ENCODE measurements at regions not wholly inside any gene's neighbourhood (a gene's known extent, or its start where the extent isn't known, plus 50 kb on each side); places are given as distances from the start of the nearest gene placed in this dataset.
A peak's percentile ranks its signal among the peaks of the same experiment; 100 is the strongest.

GRCh38 chr12:91804533-91804932 lies 341.1 kb downstream of the BTG1 start:
- DNase-seq (ENCODE audit: low read depth in 2 of 2): no peak

GRCh38 chr12:91801048-91801447 lies 344.6 kb downstream of the BTG1 start:
- DNase-seq (ENCODE audit: low read depth in 2 of 2): no peak

GRCh38 chr12:91793676-91794075 lies 352.0 kb downstream of the BTG1 start:
- no peak for DNase-seq (ENCODE audit: low read depth in 2 of 2)

- no peak for DNase-seq (ENCODE audit: low read depth in 2 of 2)
Measured at GRCh38 chr12:91792597-91792996, 353.0 kb downstream of the BTG1 start.

GRCh38 chr12:91786499-91787272 lies 359.0 kb downstream of the BTG1 start:
- DNase-seq (ENCODE audit: low read depth in 2 of 2): no peak

- DNase-seq (ENCODE audit: low read depth in 2 of 2): no peak
Measured at GRCh38 chr12:91785655-91786498, 359.8 kb downstream of the BTG1 start.

- peak; percentile 12 for DNase-seq (ENCODE audit: low read depth in 2 of 2)
Measured at GRCh38 chr12:91781114-91781513, 364.5 kb downstream of the BTG1 start.

- peak; percentile 13 to 22 for DNase-seq (ENCODE audit: low read depth in 2 of 2)
Measured at GRCh38 chr12:91778938-91779400, 366.7 kb downstream of the BTG1 start.

GRCh38 chr12:91778091-91778832 lies 367.4 kb downstream of the BTG1 start:
- DNase-seq (ENCODE audit: low read depth in 2 of 2): no peak

- DNase-seq (ENCODE audit: low read depth in 2 of 2): no peak
Measured at GRCh38 chr12:91777268-91777992, 368.2 kb downstream of the BTG1 start.

- DNase-seq (ENCODE audit: low read depth in 2 of 2): peak; percentile 8 to 9
Measured at GRCh38 chr12:91774434-91774921, 371.2 kb downstream of the BTG1 start.

GRCh38 chr12:91773749-91774429 lies 371.8 kb downstream of the BTG1 start:
- DNase-seq (ENCODE audit: low read depth in 2 of 2): no peak

GRCh38 chr12:91772411-91772810 lies 373.2 kb downstream of the BTG1 start:
- no peak for DNase-seq (ENCODE audit: low read depth in 2 of 2)

GRCh38 chr12:91769736-91770135 lies 375.9 kb downstream of the BTG1 start:
- no peak for DNase-seq (ENCODE audit: low read depth in 2 of 2)

- DNase-seq (ENCODE audit: low read depth in 2 of 2): no peak
Measured at GRCh38 chr12:91767237-91767636, 378.4 kb downstream of the BTG1 start.

- DNase-seq (ENCODE audit: low read depth in 2 of 2): no peak
Measured at GRCh38 chr12:91766454-91766853, 379.2 kb downstream of the BTG1 start.

GRCh38 chr12:91763654-91764370 lies 381.8 kb downstream of the BTG1 start:
- DNase-seq (ENCODE audit: low read depth in 2 of 2): no peak

- no peak for DNase-seq (ENCODE audit: low read depth in 2 of 2)
Measured at GRCh38 chr12:91753649-91754048, 392.0 kb downstream of the BTG1 start.

GRCh38 chr12:91746976-91747375 lies 398.7 kb downstream of the BTG1 start:
- no peak for DNase-seq (ENCODE audit: low read depth in 2 of 2)

GRCh38 chr12:91744597-91744996 lies 401.0 kb downstream of the BTG1 start:
- no peak for DNase-seq (ENCODE audit: low read depth in 2 of 2)

Measured in fibroblast of skin of left biceps (primary cell).